ENCODE measurements at regions not wholly inside any gene's neighbourhood (a gene's known extent, or its start where the extent isn't known, plus 50 kb on each side); places are given as distances from the start of the nearest gene placed in this dataset.

DNA sequence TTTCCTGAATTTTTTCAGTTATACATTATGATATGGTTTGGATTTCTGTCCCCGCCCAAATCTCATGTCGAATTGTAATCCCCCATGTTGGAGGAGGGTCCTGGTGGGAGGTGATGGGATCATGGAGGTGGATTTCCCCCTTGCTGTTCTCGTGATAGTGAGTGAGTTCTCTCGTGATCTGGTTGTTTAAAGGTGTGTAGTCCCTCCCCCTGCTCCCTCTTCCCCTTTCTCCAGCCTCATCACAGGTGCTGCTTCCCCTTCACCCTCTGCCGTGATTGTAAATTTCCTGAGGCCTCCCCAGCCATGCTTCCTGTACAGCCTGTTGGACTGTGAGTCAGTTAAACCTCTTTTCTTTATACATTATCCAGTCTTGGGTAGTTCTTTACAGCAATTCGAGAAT lies 93.2 kb upstream of the HNRNPU start:
- no peak overlapping the region for H3K4me3 ChIP-seq (ENCODE audit: insufficient read length, low read depth)
- no peaks in the 10 kb centered on the region for H3K36me3 ChIP-seq (ENCODE audit: insufficient read depth, insufficient read length, low read length)
- no peak for DNase-seq (ENCODE audit: low read depth, low spot score)
- no peak overlapping the region for H3K9ac ChIP-seq (ENCODE audit: insufficient read length, low read depth)
- H3K9me3 ChIP-seq (ENCODE audit: insufficient read depth, low read length): no peaks in the 10 kb centered on the region
- TF ChIP-seq SUZ12 (IDR thresholded peaks at IDR 0.05; ENCODE audit: extremely low read depth, insufficient read depth, insufficient read length) (no peak), ZNF274 (IDR thresholded peaks at IDR 0.05; ENCODE audit: low read depth, low read length) (no peak), YY1 (IDR thresholded peaks at IDR 0.05; ENCODE audit: insufficient read depth, insufficient read length) (no peak)
- no peaks in the 10 kb centered on the region for H3K27me3 ChIP-seq (ENCODE audit: insufficient read depth, insufficient read length)
- H3K4me1 ChIP-seq (ENCODE audit: insufficient read depth, insufficient read length): no peaks in the 10 kb centered on the region

DNA sequence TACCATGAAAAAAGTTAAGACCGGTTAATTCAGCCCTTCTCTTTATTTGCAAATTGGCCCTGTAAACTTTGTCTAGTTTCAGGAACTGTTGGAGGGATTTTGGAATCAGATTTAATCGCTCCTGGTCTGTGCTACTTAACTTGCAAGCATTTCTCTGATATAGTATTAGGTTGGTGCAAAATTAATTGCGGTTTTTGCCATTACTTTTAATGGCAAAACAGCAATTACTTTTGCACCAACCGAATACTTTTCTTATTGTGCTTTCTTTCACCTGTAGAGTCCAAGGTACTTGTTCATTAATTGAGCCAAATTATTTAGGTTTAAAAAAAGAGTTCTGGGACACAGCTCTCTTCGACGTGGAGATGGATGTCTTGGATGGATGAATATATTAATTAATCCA lies 92.8 kb upstream of the HNRNPU start:
- Histone ChIP-seq H3K27me3 (ENCODE audit: insufficient read depth, insufficient read length) (no peaks in the 10 kb centered on the region), H3K36me3 (ENCODE audit: insufficient read depth, insufficient read length, low read length) (no peaks in the 10 kb centered on the region), H3K4me3 (ENCODE audit: insufficient read length, low read depth) (no peak overlapping the region), H3K9me3 (ENCODE audit: insufficient read depth, low read length) (no peaks in the 10 kb centered on the region), H3K9ac (ENCODE audit: insufficient read length, low read depth) (no peak overlapping the region), H3K4me1 (ENCODE audit: insufficient read depth, insufficient read length) (no peaks in the 10 kb centered on the region)
- no peak for TF ChIP-seq SUZ12 (IDR thresholded peaks at IDR 0.05; ENCODE audit: extremely low read depth, insufficient read depth, insufficient read length)
- no peak for TF ChIP-seq YY1 (IDR thresholded peaks at IDR 0.05; ENCODE audit: insufficient read depth, insufficient read length)
- TF ChIP-seq ZNF274 (IDR thresholded peaks at IDR 0.05; ENCODE audit: low read depth, low read length): no peak
- no peak for DNase-seq (ENCODE audit: low read depth, low spot score)

DNA sequence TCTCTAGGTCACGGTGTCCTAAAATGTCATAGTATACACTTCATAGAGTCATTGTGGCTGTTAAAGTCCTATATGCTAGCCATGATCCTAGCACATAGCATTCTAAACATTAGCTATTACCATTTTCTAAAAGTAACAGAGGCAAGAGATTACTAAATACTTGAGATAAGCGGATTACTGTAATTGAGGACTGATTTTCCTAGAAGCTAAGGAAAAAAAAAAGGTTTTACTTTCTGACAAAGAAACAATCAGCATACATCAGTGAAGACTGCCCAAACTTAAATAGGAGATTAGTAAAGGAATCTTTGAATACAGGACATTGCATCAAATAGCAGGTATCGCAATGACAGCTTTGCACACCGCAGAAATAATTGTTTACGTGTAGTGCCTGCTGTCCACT lies 91.3 kb upstream of the HNRNPU start:
- TF ChIP-seq ZNF274 (IDR thresholded peaks at IDR 0.05; ENCODE audit: low read depth, low read length) (no peak), SUZ12 (IDR thresholded peaks at IDR 0.05; ENCODE audit: extremely low read depth, insufficient read depth, insufficient read length) (no peak), YY1 (IDR thresholded peaks at IDR 0.05; ENCODE audit: insufficient read depth, insufficient read length) (no peak)

DNA sequence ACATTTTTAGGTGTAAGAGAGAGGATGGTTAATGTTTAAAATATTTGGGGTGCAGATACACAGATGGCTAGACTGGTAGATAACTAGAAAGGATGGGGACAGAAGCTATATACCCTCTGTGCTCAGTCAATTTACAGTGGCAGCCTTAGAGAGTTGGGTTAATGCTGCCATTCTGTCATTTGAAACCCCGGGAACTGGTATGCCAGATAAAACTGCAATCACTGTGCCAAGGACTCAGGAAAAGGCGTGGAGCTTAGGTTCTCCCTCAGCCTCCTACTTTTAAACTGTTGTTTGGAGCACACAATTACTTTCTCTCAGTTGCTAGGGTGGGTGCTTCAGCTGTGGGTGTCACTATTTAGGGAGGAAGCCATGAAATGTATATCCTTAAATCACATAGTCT lies 90.0 kb upstream of the HNRNPU start:
- Histone ChIP-seq H3K9ac (ENCODE audit: insufficient read length, low read depth) (no peak overlapping the region), H3K4me3 (ENCODE audit: insufficient read length, low read depth) (no peak overlapping the region), H3K36me3 (ENCODE audit: insufficient read depth, insufficient read length, low read length) (no peaks in the 10 kb centered on the region), H3K9me3 (ENCODE audit: insufficient read depth, low read length) (no peaks in the 10 kb centered on the region), H3K4me1 (ENCODE audit: insufficient read depth, insufficient read length) (no peaks in the 10 kb centered on the region), H3K27me3 (ENCODE audit: insufficient read depth, insufficient read length) (no peaks in the 10 kb centered on the region)
- TF ChIP-seq SUZ12 (IDR thresholded peaks at IDR 0.05; ENCODE audit: extremely low read depth, insufficient read depth, insufficient read length): no peak
- no peak for DNase-seq (ENCODE audit: low read depth, low spot score)

More for the DNA sequence above, 91.3 kb upstream of the HNRNPU start:
- Histone ChIP-seq H3K9me3 (ENCODE audit: insufficient read depth, low read length) (no peaks in the 10 kb centered on the region), H3K4me3 (ENCODE audit: insufficient read length, low read depth) (no peak overlapping the region), H3K36me3 (ENCODE audit: insufficient read depth, insufficient read length, low read length) (no peaks in the 10 kb centered on the region), H3K27me3 (ENCODE audit: insufficient read depth, insufficient read length) (no peaks in the 10 kb centered on the region), H3K4me1 (ENCODE audit: insufficient read depth, insufficient read length) (no peaks in the 10 kb centered on the region), H3K9ac (ENCODE audit: insufficient read length, low read depth) (no peak overlapping the region)
- DNase-seq (ENCODE audit: low read depth, low spot score): no peak

DNA sequence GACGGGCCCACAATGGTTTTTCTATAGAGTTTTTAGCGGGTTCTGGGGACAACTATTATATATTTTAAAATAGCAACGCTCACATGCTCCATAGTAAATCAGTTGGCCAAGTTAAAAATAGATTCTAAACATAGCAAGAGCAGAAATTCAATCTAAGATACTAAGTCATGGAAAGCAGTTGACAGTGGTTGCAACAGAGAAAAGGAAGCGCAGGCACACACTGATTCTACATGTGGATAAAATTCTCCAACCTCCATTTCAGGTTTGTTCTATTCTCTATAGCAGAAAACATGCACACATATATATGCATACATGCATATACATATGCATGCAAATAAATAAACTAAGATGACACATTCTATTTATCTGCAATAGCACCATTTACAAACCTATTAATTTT lies 89.6 kb upstream of the HNRNPU start:
- Histone ChIP-seq H3K4me1 (ENCODE audit: insufficient read depth, insufficient read length) (no peaks in the 10 kb centered on the region), H3K4me3 (ENCODE audit: insufficient read length, low read depth) (no peak overlapping the region), H3K27me3 (ENCODE audit: insufficient read depth, insufficient read length) (no peaks in the 10 kb centered on the region), H3K9ac (ENCODE audit: insufficient read length, low read depth) (no peak overlapping the region), H3K9me3 (ENCODE audit: insufficient read depth, low read length) (no peaks in the 10 kb centered on the region), H3K36me3 (ENCODE audit: insufficient read depth, insufficient read length, low read length) (no peaks in the 10 kb centered on the region)
- DNase-seq (ENCODE audit: low read depth, low spot score): no peak
- no peak for TF ChIP-seq ZNF274 (IDR thresholded peaks at IDR 0.05; ENCODE audit: low read depth, low read length)
- TF ChIP-seq YY1 (IDR thresholded peaks at IDR 0.05; ENCODE audit: insufficient read depth, insufficient read length): no peak
- TF ChIP-seq SUZ12 (IDR thresholded peaks at IDR 0.05; ENCODE audit: extremely low read depth, insufficient read depth, insufficient read length): no peak

DNA sequence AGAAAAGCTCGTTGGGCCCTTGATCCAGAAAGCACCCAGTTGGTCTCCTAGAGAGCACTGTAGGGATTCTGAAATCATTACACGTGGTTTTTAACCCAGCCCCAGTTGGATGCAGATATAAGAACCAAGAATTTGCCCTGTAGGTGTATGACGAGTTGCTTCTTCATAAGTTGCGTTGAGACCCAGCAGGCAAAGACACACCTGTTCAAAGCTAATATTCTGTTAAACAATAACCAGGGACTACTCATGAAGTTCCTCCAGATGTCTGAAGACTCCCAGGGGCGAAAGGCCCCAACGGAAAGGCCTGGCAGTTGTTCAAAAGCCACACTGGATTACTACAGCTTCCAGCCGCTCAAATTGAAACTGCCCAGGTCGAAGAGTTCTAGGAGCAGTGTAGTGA lies 88.6 kb upstream of the HNRNPU start:
- Histone ChIP-seq H3K4me3 (ENCODE audit: insufficient read length, low read depth) (no peak overlapping the region), H3K27me3 (ENCODE audit: insufficient read depth, insufficient read length) (no peaks in the 10 kb centered on the region), H3K9ac (ENCODE audit: insufficient read length, low read depth) (no peak overlapping the region), H3K36me3 (ENCODE audit: insufficient read depth, insufficient read length, low read length) (no peaks in the 10 kb centered on the region), H3K4me1 (ENCODE audit: insufficient read depth, insufficient read length) (no peaks in the 10 kb centered on the region), H3K9me3 (ENCODE audit: insufficient read depth, low read length) (no peaks in the 10 kb centered on the region)
- DNase-seq (ENCODE audit: low read depth, low spot score): no peak
- TF ChIP-seq SUZ12 (IDR thresholded peaks at IDR 0.05; ENCODE audit: extremely low read depth, insufficient read depth, insufficient read length) (no peak), ZNF274 (IDR thresholded peaks at IDR 0.05; ENCODE audit: low read depth, low read length) (no peak), YY1 (IDR thresholded peaks at IDR 0.05; ENCODE audit: insufficient read depth, insufficient read length) (no peak)

DNA sequence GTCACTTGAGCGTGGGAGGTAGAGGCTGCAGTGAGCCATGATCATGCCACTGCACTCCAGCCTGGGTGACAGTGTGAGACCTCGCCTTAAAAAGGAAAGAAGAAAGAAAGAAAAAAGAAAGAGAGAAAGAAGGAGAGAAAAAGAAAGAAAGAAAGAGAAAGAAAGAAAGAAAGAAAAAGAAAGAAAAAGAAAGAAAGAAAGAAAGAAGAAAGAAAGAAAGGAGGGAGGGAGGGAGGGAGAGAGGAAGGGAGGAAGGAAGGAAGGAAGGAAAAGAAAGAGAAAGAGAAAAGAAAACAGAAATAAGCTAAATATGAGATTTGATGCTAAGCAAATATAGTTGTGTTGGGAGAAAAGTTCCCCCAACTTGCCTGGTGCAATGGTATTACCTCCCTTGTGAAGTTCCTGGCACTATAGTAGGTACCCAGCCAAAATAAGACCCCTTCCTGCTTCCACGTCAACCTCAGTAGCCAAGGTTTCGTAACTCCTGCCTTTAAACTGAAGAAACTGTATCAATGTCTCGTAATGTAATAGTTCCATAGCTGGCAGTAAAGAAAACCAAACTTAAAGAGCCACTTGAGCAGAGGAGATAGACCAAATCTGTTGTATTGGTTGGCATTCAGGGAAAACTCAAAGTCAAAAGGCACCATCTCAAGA lies 88.1 kb upstream of the HNRNPU start:
- H3K4me3 ChIP-seq (ENCODE audit: insufficient read length, low read depth): no peak overlapping the region
- no peak for DNase-seq (ENCODE audit: low read depth, low spot score)
- no peak for TF ChIP-seq SUZ12 (IDR thresholded peaks at IDR 0.05; ENCODE audit: extremely low read depth, insufficient read depth, insufficient read length)
- TF ChIP-seq YY1 (IDR thresholded peaks at IDR 0.05; ENCODE audit: insufficient read depth, insufficient read length): no peak
- no peak for TF ChIP-seq ZNF274 (IDR thresholded peaks at IDR 0.05; ENCODE audit: low read depth, low read length)
- H3K9ac ChIP-seq (ENCODE audit: insufficient read length, low read depth): no peak overlapping the region
- no peaks in the 10 kb centered on the region for H3K9me3 ChIP-seq (ENCODE audit: insufficient read depth, low read length)
- H3K4me1 ChIP-seq (ENCODE audit: insufficient read depth, insufficient read length): no peaks in the 10 kb centered on the region
- H3K36me3 ChIP-seq (ENCODE audit: insufficient read depth, insufficient read length, low read length): no peaks in the 10 kb centered on the region
- no peaks in the 10 kb centered on the region for H3K27me3 ChIP-seq (ENCODE audit: insufficient read depth, insufficient read length)
